H1 (cell line): ENCODE measurements at regions not wholly inside any gene's neighbourhood (a gene's known extent, or its start where the extent isn't known, plus 50 kb on each side); places are given as distances from the start of the nearest gene placed in this dataset.

ENCODE experiments used
- CBX5 ChIP-seq: fragments of 300-800, 300-1000 bp; sonication (generic); IDR thresholded peaks from 2 replicates; pipeline ENCODE4 v1.7.1; 2016; ENCODE audit warnings: antibody characterized with exemption, low read length, low read depth
- CHD2 ChIP-seq: IDR thresholded peaks from 2 replicates; pipeline ENCODE4 v1.6.1; 2012; ENCODE audit warnings: low read length, improper control_type of control experiment
- CREB1 ChIP-seq: IDR thresholded peaks from 2 replicates; pipeline ENCODE4 v1.6.1; 2012; ENCODE audit warnings: inconsistent platforms
- RBBP5 ChIP-seq: IDR thresholded peaks from 2 replicates; pipeline ENCODE4 v1.7.1; 2012; ENCODE audit warnings: low read depth, mild to moderate bottlenecking, inconsistent platforms, low read length, moderate library complexity, borderline replicate concordance
- TF ChIP-seq, protein P1 (sequence below): IDR thresholded peaks from 2 replicates; pipeline ENCODE4 v1.6.1; 2012; ENCODE audit warnings: low read length, inconsistent platforms
- TF ChIP-seq, protein P2 (sequence below): IDR thresholded peaks from 2 replicates; pipeline ENCODE4 v1.6.1; 2011; ENCODE audit warnings: low read depth, mild to moderate bottlenecking, low read length; ENCODE audit not compliant: insufficient read depth

DNA sequence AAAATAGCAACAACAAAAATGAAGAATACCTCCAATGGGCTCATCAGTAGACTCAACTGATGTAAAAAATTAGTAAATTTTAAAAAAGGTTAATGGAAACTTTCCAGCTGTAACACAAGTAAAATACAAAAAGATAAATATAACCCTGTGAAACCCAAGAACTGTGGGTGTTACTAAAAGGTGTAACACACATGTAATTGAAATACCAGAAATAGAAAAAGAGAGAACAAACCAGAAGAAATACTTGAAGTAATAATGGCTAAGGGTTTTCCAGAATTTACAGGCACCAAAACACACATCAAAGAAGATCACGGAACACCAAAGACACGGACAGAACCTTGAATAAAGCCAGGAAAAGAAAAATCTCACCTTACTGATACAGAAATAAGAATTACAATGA is 590.6 kb upstream of the RAB6C start (continued):
- TF ChIP-seq, protein P1, sequence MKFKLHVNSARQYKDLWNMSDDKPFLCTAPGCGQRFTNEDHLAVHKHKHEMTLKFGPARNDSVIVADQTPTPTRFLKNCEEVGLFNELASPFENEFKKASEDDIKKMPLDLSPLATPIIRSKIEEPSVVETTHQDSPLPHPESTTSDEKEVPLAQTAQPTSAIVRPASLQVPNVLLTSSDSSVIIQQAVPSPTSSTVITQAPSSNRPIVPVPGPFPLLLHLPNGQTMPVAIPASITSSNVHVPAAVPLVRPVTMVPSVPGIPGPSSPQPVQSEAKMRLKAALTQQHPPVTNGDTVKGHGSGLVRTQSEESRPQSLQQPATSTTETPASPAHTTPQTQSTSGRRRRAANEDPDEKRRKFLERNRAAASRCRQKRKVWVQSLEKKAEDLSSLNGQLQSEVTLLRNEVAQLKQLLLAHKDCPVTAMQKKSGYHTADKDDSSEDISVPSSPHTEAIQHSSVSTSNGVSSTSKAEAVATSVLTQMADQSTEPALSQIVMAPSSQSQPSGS: no peak
- TF ChIP-seq CHD2: no peak
- TF ChIP-seq, protein P2, sequence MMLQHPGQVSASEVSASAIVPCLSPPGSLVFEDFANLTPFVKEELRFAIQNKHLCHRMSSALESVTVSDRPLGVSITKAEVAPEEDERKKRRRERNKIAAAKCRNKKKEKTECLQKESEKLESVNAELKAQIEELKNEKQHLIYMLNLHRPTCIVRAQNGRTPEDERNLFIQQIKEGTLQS: no peak
- no peak for TF ChIP-seq CBX5
- no peak for TF ChIP-seq CREB1
- no peak for TF ChIP-seq RBBP5
